MM.1S (cell line): ENCODE measurements at regions not wholly inside any gene's neighbourhood (a gene's known extent, or its start where the extent isn't known, plus 50 kb on each side); places are given as distances from the start of the nearest gene placed in this dataset.

Experiments used
- CTCF ChIP-seq: fragments of 300-600 bp; sonication (generic); IDR thresholded peaks from 2 replicates; pipeline ENCODE4 v1.5.1; 2016; ENCODE audit warnings: antibody characterized with exemption, low read length, mixed read lengths
- EZH2 ChIP-seq: fragments of 300-600 bp; sonication (generic); optimal IDR thresholded peaks from 2 replicates; pipeline ENCODE3; 2017; ENCODE audit warnings: low read depth, mild to moderate bottlenecking, antibody characterized with exemption, low read length, mixed read lengths
- EZH2phosphoT487 ChIP-seq: fragments of 300-600 bp; sonication (generic); IDR thresholded peaks from 2 replicates; pipeline ENCODE4 v1.6.1; 2018; ENCODE audit warnings: antibody characterized with exemption, low read length

GRCh38 chr13:83184819-83185218, 697.5 kb downstream of the SLITRK1 start:
- TF ChIP-seq CTCF: no peak
- TF ChIP-seq EZH2phosphoT487: no peak
- no peak for TF ChIP-seq EZH2
